DOHH2 (cell line): ENCODE measurements at regions not wholly inside any gene's neighbourhood (a gene's known extent, or its start where the extent isn't known, plus 50 kb on each side); places are given as distances from the start of the nearest gene placed in this dataset.

Experiments
- H3F3A ChIP-seq: fragments of 200-600 bp; sonication (generic), shearing (Covaris generic); 2 replicates; pipeline ENCODE4 v1.6.0; 2016; ENCODE audit warnings: antibody characterized with exemption, mild to moderate bottlenecking; ENCODE audit not compliant: control insufficient read depth, insufficient read depth
- H3K27ac ChIP-seq: fragments of 200-600 bp; sonication (generic); 2 replicates; pipeline ENCODE4 v1.5.1; 2014; ENCODE audit warnings: low read depth, mild to moderate bottlenecking, low read length, moderate library complexity
- H3K27me3 ChIP-seq: fragments of 200-600 bp; sonication (generic); 2 replicates; pipeline ENCODE4 v1.6.1; 2014; ENCODE audit warnings: mild to moderate bottlenecking, low read length, mixed read lengths; ENCODE audit not compliant: control insufficient read depth
- H3K36me3 ChIP-seq: fragments of 200-600 bp; sonication (generic); 2 replicates; pipeline ENCODE4 v1.6.1; 2014; ENCODE audit warnings: mild to moderate bottlenecking, low read length, moderate library complexity, mixed read lengths; ENCODE audit not compliant: control insufficient read depth
- H3K4me1 ChIP-seq: fragments of 200-600 bp; sonication (generic); 2 replicates; pipeline ENCODE4 v1.6.1; 2014; ENCODE audit warnings: mild to moderate bottlenecking, low read length, mixed read lengths; ENCODE audit not compliant: control insufficient read depth
- H3K4me2 ChIP-seq: fragments of 200-600 bp; sonication (generic); 2 replicates; pipeline ENCODE4 v1.6.0; 2014; ENCODE audit warnings: mild to moderate bottlenecking, low read length, moderate library complexity
- H3K4me3 ChIP-seq: fragments of 200-600 bp; sonication (generic); 2 replicates; pipeline ENCODE4 v1.5.1; 2014; ENCODE audit warnings: mild to moderate bottlenecking, low read length, mixed read lengths
- H3K79me2 ChIP-seq: fragments of 200-600 bp; sonication (generic); 2 replicates; pipeline ENCODE4 v1.6.1; 2014; ENCODE audit warnings: mild to moderate bottlenecking, low read length, mixed read lengths; ENCODE audit not compliant: control insufficient read depth
- H3K9me2 ChIP-seq: fragments of 200-600 bp; sonication (generic); replicated peaks from 2 replicates; pipeline ENCODE4 v1.6.1; 2014; ENCODE audit warnings: mild to moderate bottlenecking, low read length, mixed read lengths; ENCODE audit not compliant: control insufficient read depth
- H3K9me3 ChIP-seq: fragments of 200-600 bp; sonication (generic); 2 replicates; pipeline ENCODE4 v1.6.1; 2014; ENCODE audit warnings: antibody characterized with exemption, low read length, mixed read lengths; ENCODE audit not compliant: control insufficient read depth, insufficient read depth
- H4K20me1 ChIP-seq: fragments of 200-600 bp; sonication (generic); 2 replicates; pipeline ENCODE4 v1.6.0; 2014; ENCODE audit warnings: low read depth, mild to moderate bottlenecking, antibody characterized with exemption, low read length, moderate library complexity; ENCODE audit not compliant: control insufficient read depth, insufficient read depth
- EZH2phosphoT487 ChIP-seq: fragments of 200-600 bp; sonication (generic); IDR thresholded peaks from 2 replicates; pipeline ENCODE4 v1.6.1; 2017; ENCODE audit warnings: borderline replicate concordance, mild to moderate bottlenecking, antibody characterized with exemption, low read length, moderate library complexity, mixed read lengths
- TF ChIP-seq, protein P1 (sequence below): fragments of 200-600 bp; sonication (generic); IDR thresholded peaks from one replicate; pipeline ENCODE4 v1.5.1; 2014; ENCODE audit warnings: antibody characterized with exemption, mild to moderate bottlenecking, low read depth, low read length; ENCODE audit not compliant: poor library complexity, severe bottlenecking

DNA sequence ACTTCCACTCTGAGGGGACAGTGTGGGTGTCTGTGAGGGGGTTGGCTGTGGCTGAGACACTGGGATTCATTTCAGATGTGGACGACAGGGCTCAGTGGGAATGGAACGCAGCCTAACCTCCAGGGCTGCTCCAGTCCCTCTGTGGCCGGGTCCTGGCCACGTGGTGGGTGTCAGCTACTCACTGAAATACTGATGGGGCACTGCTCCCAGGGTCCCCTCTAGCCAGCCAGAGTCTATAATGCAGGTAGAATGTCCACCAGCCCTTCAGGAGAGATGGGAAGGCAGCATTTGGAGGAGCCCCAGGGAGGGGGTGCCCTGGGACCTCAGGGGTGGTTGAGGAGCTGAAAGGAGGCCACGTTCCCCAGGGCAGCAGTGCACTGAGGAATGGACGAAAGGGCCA is 87.2 kb upstream of the LANCL2 start:
- peaks cover 2% of the 10 kb centered on the region; the same call in 1 of the 2 replicates for H3K27me3 ChIP-seq
- H3K9me2 ChIP-seq, result no peaks in the 10 kb centered on the region
- H3K4me2 ChIP-seq, result no peak overlapping the region
- H3K36me3 ChIP-seq, result no peaks in the 10 kb centered on the region
- no peak overlapping the region for H3K4me3 ChIP-seq
- no peaks in the 10 kb centered on the region for H4K20me1 ChIP-seq
- no peaks in the 10 kb centered on the region for H3F3A ChIP-seq
- H3K27ac ChIP-seq, result no peak overlapping the region
- H3K79me2 ChIP-seq, result no peaks in the 10 kb centered on the region
- no peaks in the 10 kb centered on the region for H3K9me3 ChIP-seq
- no peaks in the 10 kb centered on the region for H3K4me1 ChIP-seq
- no peak for TF ChIP-seq EZH2phosphoT487
- TF ChIP-seq, protein P1, sequence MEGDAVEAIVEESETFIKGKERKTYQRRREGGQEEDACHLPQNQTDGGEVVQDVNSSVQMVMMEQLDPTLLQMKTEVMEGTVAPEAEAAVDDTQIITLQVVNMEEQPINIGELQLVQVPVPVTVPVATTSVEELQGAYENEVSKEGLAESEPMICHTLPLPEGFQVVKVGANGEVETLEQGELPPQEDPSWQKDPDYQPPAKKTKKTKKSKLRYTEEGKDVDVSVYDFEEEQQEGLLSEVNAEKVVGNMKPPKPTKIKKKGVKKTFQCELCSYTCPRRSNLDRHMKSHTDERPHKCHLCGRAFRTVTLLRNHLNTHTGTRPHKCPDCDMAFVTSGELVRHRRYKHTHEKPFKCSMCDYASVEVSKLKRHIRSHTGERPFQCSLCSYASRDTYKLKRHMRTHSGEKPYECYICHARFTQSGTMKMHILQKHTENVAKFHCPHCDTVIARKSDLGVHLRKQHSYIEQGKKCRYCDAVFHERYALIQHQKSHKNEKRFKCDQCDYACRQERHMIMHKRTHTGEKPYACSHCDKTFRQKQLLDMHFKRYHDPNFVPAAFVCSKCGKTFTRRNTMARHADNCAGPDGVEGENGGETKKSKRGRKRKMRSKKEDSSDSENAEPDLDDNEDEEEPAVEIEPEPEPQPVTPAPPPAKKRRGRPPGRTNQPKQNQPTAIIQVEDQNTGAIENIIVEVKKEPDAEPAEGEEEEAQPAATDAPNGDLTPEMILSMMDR, result no peak

- Histone ChIP-seq H3K9me3 (no peaks in the 10 kb centered on the region), H3K9me2 (no peaks in the 10 kb centered on the region), H3F3A (no peaks in the 10 kb centered on the region), H3K27me3 (peaks cover 2% of the 10 kb centered on the region; the same call in 1 of the 2 replicates), H3K4me2 (no peak overlapping the region), H3K27ac (no peak overlapping the region), H3K79me2 (no peaks in the 10 kb centered on the region), H3K4me1 (no peaks in the 10 kb centered on the region), H3K36me3 (no peaks in the 10 kb centered on the region), H4K20me1 (no peaks in the 10 kb centered on the region), H3K4me3 (no peak overlapping the region)
- TF ChIP-seq EZH2phosphoT487, result no peak
- TF ChIP-seq, protein P1, result no peak
Observed at GRCh38 chr7:55278321-55278720, 86.8 kb upstream of the LANCL2 start.

- H3K4me1 ChIP-seq, result no peaks in the 10 kb centered on the region
- no peaks in the 10 kb centered on the region for H3K9me2 ChIP-seq
- TF ChIP-seq EZH2phosphoT487, result no peak
- TF ChIP-seq, protein P1, result no peak
- H3K4me2 ChIP-seq, result no peak overlapping the region
- no peaks in the 10 kb centered on the region for H3K79me2 ChIP-seq
- peaks cover 2% of the 10 kb centered on the region; the same call in 1 of the 2 replicates for H3K27me3 ChIP-seq
- no peak overlapping the region for H3K27ac ChIP-seq
- no peak overlapping the region for H3K4me3 ChIP-seq
- H3K36me3 ChIP-seq, result no peaks in the 10 kb centered on the region
- no peaks in the 10 kb centered on the region for H3F3A ChIP-seq
- H4K20me1 ChIP-seq, result no peaks in the 10 kb centered on the region
- no peaks in the 10 kb centered on the region for H3K9me3 ChIP-seq
Observed at GRCh38 chr7:55279080-55279845, 85.9 kb upstream of the LANCL2 start.
